ENCODE measurements at regions not wholly inside any gene's neighbourhood (a gene's known extent, or its start where the extent isn't known, plus 50 kb on each side); places are given as distances from the start of the nearest gene placed in this dataset.

- no peak overlapping the region for H3K4me3 ChIP-seq (ENCODE audit: control insufficient read depth, low read depth, low read length)
- peak; percentile 63 for DNase-seq (ENCODE audit: low read depth)
- peak; percentile 64 for TF ChIP-seq CTCF (conservative IDR thresholded peaks at IDR 0.05; ENCODE audit: control insufficient read depth, insufficient read depth, low read depth, low read length)
Observed at GRCh38 chr1:78839704-78840277, 166.7 kb downstream of the ADGRL4 start.
